ENCODE measurements at regions not wholly inside any gene's neighbourhood (a gene's known extent, or its start where the extent isn't known, plus 50 kb on each side); places are given as distances from the start of the nearest gene placed in this dataset.

DNA sequence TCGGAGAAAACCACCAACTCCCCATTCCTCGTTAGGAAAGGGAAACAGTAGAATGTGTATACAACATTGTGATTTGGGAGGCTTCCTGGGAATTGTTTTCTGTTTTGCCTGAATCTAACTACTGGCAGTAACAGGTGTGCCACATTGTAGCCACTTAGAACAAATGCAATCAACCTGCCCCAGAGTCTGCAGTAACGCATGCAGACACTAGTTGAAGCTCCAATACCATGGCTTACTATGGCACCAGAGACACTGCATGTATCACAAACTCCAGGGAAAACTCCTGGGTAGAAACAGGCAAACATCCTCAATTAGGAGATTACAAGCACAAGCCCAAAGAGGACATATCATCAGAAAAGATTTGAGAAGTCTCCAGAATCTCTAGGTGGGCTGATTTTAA, 154.2 kb upstream of the NEIL3 start:
- H3K9ac ChIP-seq: no peak overlapping the region
- no peaks in the 10 kb centered on the region for H4K20me1 ChIP-seq
- no peak overlapping the region for H3K4me3 ChIP-seq
- no peak overlapping the region for H3K4me2 ChIP-seq
- no peaks in the 10 kb centered on the region for H3K4me1 ChIP-seq
- no peak overlapping the region for H3K27ac ChIP-seq
- no peak for TF ChIP-seq Cebpa-rat (IDR thresholded peaks at IDR 0.05)
- no peaks in the 10 kb centered on the region for H3K36me3 ChIP-seq
- H3K9me3 ChIP-seq: no peaks in the 10 kb centered on the region
- no peaks in the 10 kb centered on the region for H3K27me3 ChIP-seq

DNA sequence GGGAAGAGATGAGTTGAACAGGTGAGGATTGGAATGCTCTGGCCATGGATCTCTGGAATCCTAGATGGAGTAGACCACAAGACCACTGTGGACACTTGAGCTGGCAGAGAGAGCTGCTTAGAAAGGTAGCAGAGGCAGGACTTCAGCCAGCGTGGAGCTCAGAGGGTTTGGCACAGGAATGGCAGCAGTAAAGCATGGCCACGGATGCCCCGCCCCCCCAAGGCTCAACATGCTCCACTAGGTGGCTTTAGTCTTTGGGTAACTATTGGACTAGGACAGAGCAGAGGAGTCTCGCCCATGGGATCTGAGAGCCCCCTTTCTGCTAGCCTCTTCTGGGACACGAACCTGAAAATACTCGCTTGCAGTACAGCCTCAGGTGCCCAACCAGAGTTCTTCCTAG, 150.1 kb upstream of the NEIL3 start:
- H3K27ac ChIP-seq: no peak overlapping the region
- H3K36me3 ChIP-seq: no peaks in the 10 kb centered on the region
- no peak for TF ChIP-seq Cebpa-rat (IDR thresholded peaks at IDR 0.05)
- H3K27me3 ChIP-seq: no peaks in the 10 kb centered on the region
- no peak overlapping the region for H3K4me2 ChIP-seq
- no peak overlapping the region for H3K9ac ChIP-seq
- H4K20me1 ChIP-seq: no peaks in the 10 kb centered on the region
- no peaks in the 10 kb centered on the region for H3K4me1 ChIP-seq
- H3K9me3 ChIP-seq: no peaks in the 10 kb centered on the region
- no peak overlapping the region for H3K4me3 ChIP-seq

DNA sequence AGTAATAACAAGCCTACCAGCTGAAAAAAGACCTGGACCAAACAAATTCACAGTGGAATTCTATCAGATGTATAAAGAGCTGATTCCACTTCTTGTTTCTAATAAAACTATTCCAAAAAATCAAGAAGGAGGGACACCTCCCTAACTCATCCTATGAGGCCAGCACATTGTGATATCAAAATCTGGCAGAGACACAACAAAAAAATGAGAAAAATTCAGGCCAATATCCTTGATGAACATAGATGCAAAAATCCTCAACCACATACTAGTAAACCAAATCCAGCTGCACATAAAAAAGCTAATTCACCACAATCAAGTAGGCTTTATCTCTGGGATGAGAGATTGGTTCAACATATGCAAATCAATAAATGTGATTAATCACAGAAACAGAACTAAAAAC, 147.9 kb upstream of the NEIL3 start:
- H3K4me1 ChIP-seq: no peaks in the 10 kb centered on the region
- H3K4me2 ChIP-seq: no peak overlapping the region
- no peaks in the 10 kb centered on the region for H3K27me3 ChIP-seq
- no peak overlapping the region for H3K4me3 ChIP-seq
- H3K9me3 ChIP-seq: no peaks in the 10 kb centered on the region
- H3K36me3 ChIP-seq: no peaks in the 10 kb centered on the region
- H4K20me1 ChIP-seq: no peaks in the 10 kb centered on the region
- no peak overlapping the region for H3K27ac ChIP-seq
- no peak for TF ChIP-seq Cebpa-rat (IDR thresholded peaks at IDR 0.05)
- H3K9ac ChIP-seq: no peak overlapping the region

DNA sequence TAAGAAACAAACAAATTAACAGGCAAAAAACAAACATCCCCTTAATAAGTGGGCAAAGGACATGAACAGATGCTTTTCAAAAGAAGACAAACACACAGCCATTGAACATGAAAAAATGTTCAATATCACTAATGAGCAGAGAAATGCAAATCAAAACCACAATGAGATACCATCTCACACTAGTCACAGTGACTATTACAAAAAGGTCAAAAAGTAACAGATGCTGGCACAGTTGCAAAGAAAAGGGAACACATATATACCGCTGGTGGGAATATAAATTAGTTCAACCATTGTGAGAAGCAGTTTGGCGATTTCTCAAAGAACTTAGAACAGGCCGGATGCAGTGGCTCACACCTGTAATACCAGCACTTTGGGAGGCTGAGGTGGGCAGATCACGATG, 146.1 kb upstream of the NEIL3 start:
- no peaks in the 10 kb centered on the region for H3K9me3 ChIP-seq
- no peak overlapping the region for H3K27ac ChIP-seq
- no peaks in the 10 kb centered on the region for H3K36me3 ChIP-seq
- no peaks in the 10 kb centered on the region for H4K20me1 ChIP-seq
- H3K4me3 ChIP-seq: no peak overlapping the region
- H3K9ac ChIP-seq: no peak overlapping the region
- H3K27me3 ChIP-seq: no peaks in the 10 kb centered on the region
- no peaks in the 10 kb centered on the region for H3K4me1 ChIP-seq
- TF ChIP-seq Cebpa-rat (IDR thresholded peaks at IDR 0.05): no peak
- H3K4me2 ChIP-seq: no peak overlapping the region

- H3K4me3 ChIP-seq: no peak overlapping the region
- H3K4me2 ChIP-seq: no peak overlapping the region
- no peaks in the 10 kb centered on the region for H3K27me3 ChIP-seq
- no peak overlapping the region for H3K9ac ChIP-seq
- H3K4me1 ChIP-seq: no peaks in the 10 kb centered on the region
- H4K20me1 ChIP-seq: no peaks in the 10 kb centered on the region
- no peak overlapping the region for H3K27ac ChIP-seq
- H3K36me3 ChIP-seq: no peaks in the 10 kb centered on the region
- TF ChIP-seq Cebpa-rat (IDR thresholded peaks at IDR 0.05): no peak
- H3K9me3 ChIP-seq: no peaks in the 10 kb centered on the region
Measured at GRCh38 chr4:177171588-177171987, 138.1 kb upstream of the NEIL3 start.

- no peak for TF ChIP-seq Cebpa-rat (IDR thresholded peaks at IDR 0.05)
- Histone ChIP-seq H3K27ac (no peak overlapping the region), H3K36me3 (no peaks in the 10 kb centered on the region), H3K9me3 (no peaks in the 10 kb centered on the region), H3K4me1 (no peaks in the 10 kb centered on the region), H3K4me3 (no peak overlapping the region), H3K9ac (no peak overlapping the region), H4K20me1 (no peaks in the 10 kb centered on the region), H3K27me3 (no peaks in the 10 kb centered on the region), H3K4me2 (no peak overlapping the region)
Measured at GRCh38 chr4:177175473-177175872, 134.2 kb upstream of the NEIL3 start.

DNA sequence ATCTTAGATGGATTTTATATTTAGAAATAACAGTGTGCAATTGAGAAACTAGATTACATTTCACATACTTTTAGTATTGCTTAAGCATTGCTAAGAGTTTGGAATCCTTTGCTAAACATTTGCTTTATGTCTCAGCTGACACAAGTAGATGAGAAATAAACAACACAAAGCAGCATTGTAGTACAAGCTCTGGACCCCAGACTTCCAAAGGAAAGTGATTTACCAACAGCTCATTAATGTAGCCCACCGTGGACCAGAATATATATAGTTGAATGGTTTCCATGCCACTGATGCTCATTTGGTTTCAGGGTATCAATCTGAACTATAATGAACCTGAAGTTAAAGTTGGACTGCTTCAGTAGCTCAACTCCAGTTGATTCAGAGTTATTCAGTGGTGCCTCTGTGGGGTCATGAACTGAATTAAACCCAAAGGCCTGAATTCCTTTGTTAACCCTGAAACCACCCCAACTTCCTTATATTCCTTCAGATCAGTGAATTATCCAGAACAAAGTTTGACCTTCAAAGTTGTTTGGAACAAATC, 132.1 kb upstream of the NEIL3 start:
- Histone ChIP-seq H3K27ac (no peak overlapping the region), H4K20me1 (no peaks in the 10 kb centered on the region), H3K9ac (no peak overlapping the region), H3K27me3 (no peaks in the 10 kb centered on the region), H3K9me3 (no peaks in the 10 kb centered on the region), H3K4me1 (no peaks in the 10 kb centered on the region), H3K4me3 (no peak overlapping the region), H3K36me3 (no peaks in the 10 kb centered on the region), H3K4me2 (no peak overlapping the region)
- TF ChIP-seq Cebpa-rat (IDR thresholded peaks at IDR 0.05): no peak

GRCh38 chr4:177178246-177178645, 131.4 kb upstream of the NEIL3 start:
- H3K4me1 ChIP-seq: no peaks in the 10 kb centered on the region
- TF ChIP-seq Cebpa-rat (IDR thresholded peaks at IDR 0.05): no peak
- H3K9me3 ChIP-seq: no peaks in the 10 kb centered on the region
- H3K4me3 ChIP-seq: no peak overlapping the region
- no peak overlapping the region for H3K27ac ChIP-seq
- H4K20me1 ChIP-seq: no peaks in the 10 kb centered on the region
- H3K27me3 ChIP-seq: no peaks in the 10 kb centered on the region
- no peaks in the 10 kb centered on the region for H3K36me3 ChIP-seq
- no peak overlapping the region for H3K4me2 ChIP-seq
- no peak overlapping the region for H3K9ac ChIP-seq

DNA sequence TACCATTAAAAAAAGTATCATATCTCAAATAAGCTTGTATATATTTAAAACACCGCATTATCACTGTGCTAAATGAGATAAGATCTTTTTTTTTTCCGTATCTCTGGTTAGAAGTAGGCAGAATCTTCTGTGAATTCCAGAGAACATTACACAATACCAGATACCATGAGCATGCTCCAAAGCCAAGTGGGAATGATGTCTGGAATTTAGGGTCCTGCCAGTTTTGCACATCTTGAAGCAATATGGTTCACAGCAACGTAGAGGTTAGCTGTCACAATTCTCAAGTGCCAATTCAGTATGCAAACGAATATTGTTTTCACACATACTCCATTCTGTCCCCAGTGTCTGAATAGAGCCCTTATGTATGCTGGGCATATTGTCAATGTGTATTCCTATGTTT, 127.5 kb upstream of the NEIL3 start:
- no peak overlapping the region for H3K4me2 ChIP-seq
- no peak overlapping the region for H3K4me3 ChIP-seq
- no peak overlapping the region for H3K9ac ChIP-seq
- no peak for TF ChIP-seq Cebpa-rat (IDR thresholded peaks at IDR 0.05)
- H3K27me3 ChIP-seq: no peaks in the 10 kb centered on the region
- H3K36me3 ChIP-seq: no peaks in the 10 kb centered on the region
- no peaks in the 10 kb centered on the region for H3K4me1 ChIP-seq
- no peaks in the 10 kb centered on the region for H3K9me3 ChIP-seq
- H3K27ac ChIP-seq: no peak overlapping the region
- no peaks in the 10 kb centered on the region for H4K20me1 ChIP-seq

GRCh38 chr4:177182728-177183127, 126.9 kb upstream of the NEIL3 start:
- no peak for TF ChIP-seq Cebpa-rat (IDR thresholded peaks at IDR 0.05)
- no peaks in the 10 kb centered on the region for H3K9me3 ChIP-seq

GRCh38 chr4:177185151-177185550, 124.5 kb upstream of the NEIL3 start:
- H3K27ac ChIP-seq: no peak overlapping the region
- no peaks in the 10 kb centered on the region for H3K36me3 ChIP-seq
- H3K4me3 ChIP-seq: no peak overlapping the region
- no peaks in the 10 kb centered on the region for H3K9me3 ChIP-seq
- H3K4me1 ChIP-seq: no peaks in the 10 kb centered on the region
- no peaks in the 10 kb centered on the region for H3K27me3 ChIP-seq
- no peaks in the 10 kb centered on the region for H4K20me1 ChIP-seq
- H3K4me2 ChIP-seq: no peak overlapping the region
- no peak for TF ChIP-seq Cebpa-rat (IDR thresholded peaks at IDR 0.05)
- no peak overlapping the region for H3K9ac ChIP-seq

More at GRCh38 chr4:177182728-177183127, 126.9 kb upstream of the NEIL3 start:
- Histone ChIP-seq H3K4me1 (no peaks in the 10 kb centered on the region), H4K20me1 (no peaks in the 10 kb centered on the region), H3K36me3 (no peaks in the 10 kb centered on the region), H3K4me3 (no peak overlapping the region), H3K4me2 (no peak overlapping the region), H3K9ac (no peak overlapping the region), H3K27ac (no peak overlapping the region), H3K27me3 (no peaks in the 10 kb centered on the region)
